GM12878 (cell line): ENCODE measurements at regions not wholly inside any gene's neighbourhood (a gene's known extent, or its start where the extent isn't known, plus 50 kb on each side); places are given as distances from the start of the nearest gene placed in this dataset.

Experiments
- CTCF ChIP-seq, 3 experiments: IDR thresholded peaks in 2 of 3; conservative IDR thresholded peaks in 1 of 3; 2 replicates each; pipeline ENCODE4 v1.5.1; 2011; ENCODE audit warnings: low read depth in 3 of 3, low read length in 3 of 3, mild to moderate bottlenecking in 3 of 3, control low read depth in 2 of 3, moderate library complexity in 2 of 3, inconsistent platforms in 1 of 3, mixed read lengths in 1 of 3; ENCODE audit not compliant: control insufficient read depth in 2 of 3, insufficient read depth in 1 of 3; ENCODE audit errors: extremely low read depth in 1 of 3
- ESRRA ChIP-seq: IDR thresholded peaks from 2 replicates; pipeline ENCODE4 v1.6.1; 2012; ENCODE audit warnings: mild to moderate bottlenecking, low read length, improper control_type of control experiment
- KAT2A ChIP-seq: conservative IDR thresholded peaks from 2 replicates; pipeline ENCODE4 v1.6.1; 2011; ENCODE audit warnings: low read depth, low read length; ENCODE audit not compliant: control insufficient read depth
- KLF5 ChIP-seq: fragments of 450-650 bp; IDR thresholded peaks from 2 replicates; pipeline ENCODE4 v1.6.1; 2014; ENCODE audit warnings: mild to moderate bottlenecking; ENCODE audit not compliant: partially characterized antibody
- NFYB ChIP-seq: IDR thresholded peaks from 2 replicates; pipeline ENCODE4 v1.6.1; 2011; ENCODE audit warnings: low read depth, mild to moderate bottlenecking, low read length, improper control_type of control experiment, moderate library complexity; ENCODE audit not compliant: insufficient read depth
- SKIL ChIP-seq: fragments of 450-650 bp; IDR thresholded peaks from 2 replicates; pipeline ENCODE4 v1.6.1; 2017; ENCODE audit warnings: mild to moderate bottlenecking, low read depth, inconsistent platforms; ENCODE audit not compliant: poor library complexity, severe bottlenecking
- SMAD5 ChIP-seq: IDR thresholded peaks from 2 replicates; pipeline ENCODE4 v1.6.1; 2016; ENCODE audit warnings: antibody characterized with exemption, low read depth
- SMC3 ChIP-seq: IDR thresholded peaks from 2 replicates; pipeline ENCODE4 v1.6.1; 2011; ENCODE audit warnings: low read length, improper control_type of control experiment, borderline replicate concordance
- SREBF2 ChIP-seq: IDR thresholded peaks from 2 replicates; pipeline ENCODE4 v1.6.1; 2012; ENCODE audit warnings: mild to moderate bottlenecking, low read length
- ZBED1 ChIP-seq: IDR thresholded peaks from 2 replicates; pipeline ENCODE4 v1.6.1; 2016; ENCODE audit warnings: borderline replicate concordance
- ZBTB11 ChIP-seq: fragments of 450-650 bp; formaldehyde crosslinking; IDR thresholded peaks from 2 replicates; pipeline ENCODE4 v1.5.0; 2022; ENCODE audit warnings: mild to moderate bottlenecking, missing genetic modification characterization
- TF ChIP-seq, protein P1 (sequence below): fragments of 450-650 bp; IDR thresholded peaks from 2 replicates; pipeline ENCODE4 v1.6.1; 2016; ENCODE audit warnings: mild to moderate bottlenecking

- TF ChIP-seq ZBTB11 (CRISPR knock-in tag) (no peak), KAT2A (no peak), KLF5 (no peak), SKIL (no peak), NFYB (no peak), ESRRA (no peak), CTCF (IDR thresholded peaks at IDR 0.05 in 2 of 3, conservative IDR thresholded peaks at IDR 0.05 in 1 of 3; ENCODE audit: control insufficient read depth in 2 of 3, extremely low read depth in 1 of 3, insufficient read depth in 1 of 3, low read depth in 3 of 3, low read length in 3 of 3) (no peak), SMAD5 (no peak), SREBF2 (no peak), SMC3 (no peak), ZBED1 (no peak)
- TF ChIP-seq, protein P1, sequence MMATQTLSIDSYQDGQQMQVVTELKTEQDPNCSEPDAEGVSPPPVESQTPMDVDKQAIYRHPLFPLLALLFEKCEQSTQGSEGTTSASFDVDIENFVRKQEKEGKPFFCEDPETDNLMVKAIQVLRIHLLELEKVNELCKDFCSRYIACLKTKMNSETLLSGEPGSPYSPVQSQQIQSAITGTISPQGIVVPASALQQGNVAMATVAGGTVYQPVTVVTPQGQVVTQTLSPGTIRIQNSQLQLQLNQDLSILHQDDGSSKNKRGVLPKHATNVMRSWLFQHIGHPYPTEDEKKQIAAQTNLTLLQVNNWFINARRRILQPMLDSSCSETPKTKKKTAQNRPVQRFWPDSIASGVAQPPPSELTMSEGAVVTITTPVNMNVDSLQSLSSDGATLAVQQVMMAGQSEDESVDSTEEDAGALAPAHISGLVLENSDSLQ: no peak
Observed at GRCh38 chr17:72215490-72215889, 94.7 kb downstream of the SOX9 start (continued).
